Endothelial cell of umbilical vein (primary cell): ENCODE measurements at regions not wholly inside any gene's neighbourhood (a gene's known extent, or its start where the extent isn't known, plus 50 kb on each side); places are given as distances from the start of the nearest gene placed in this dataset.

Experiments
- BruUV-seq: library from RNA; stranded (reverse); fragments of 400-500 nt; replicated peaks from 2 replicates; lab custom pipeline; 2021; lab: Mats Ljungman, UMichigan
- CTCF ChIA-PET: fragments of 300-600, 350-600 bp; sonication (Branson Sonifier 250); formaldehyde crosslinking; loops from one replicate; lab custom pipeline; 2021; ENCODE audit warnings: antibody characterized with exemption, inconsistent platforms; lab: Charles Lee
- POLR2A ChIA-PET: fragments of 300-600, 350-600 bp; sonication (Branson Sonifier 250); formaldehyde crosslinking; loops from one replicate; lab custom pipeline; 2021; ENCODE audit warnings: antibody characterized with exemption, inconsistent platforms; lab: Charles Lee
- DNase-seq: peaks from one replicate; pipeline ENCODE4 v3.0.0-alpha.2; 2011; ENCODE audit warnings: low read depth, low spot score
- FAIRE-seq: peaks from 2 replicates; lab custom pipeline; 2011; peaks lifted over from hg19 to GRCh38; lab: Jason Lieb, UNC
- H2AFZ ChIP-seq: 2 replicates; pipeline ENCODE4 v1.6.0; 2012; ENCODE audit warnings: low read depth, low read length, control low read depth, inconsistent platforms
- H3K27ac ChIP-seq: 2 replicates; pipeline ENCODE4 v1.5.1; 2011; ENCODE audit warnings: low read depth, mild to moderate bottlenecking, control low read depth, low read length, moderate library complexity; ENCODE audit not compliant: insufficient read depth
- H3K27me3 ChIP-seq, 2 experiments: 2 replicates each; pipeline versions ENCODE4 v1.6.0 to v1.6.1; 2011; ENCODE audit warnings: low read length in 2 of 2, mixed read lengths in 1 of 2; ENCODE audit not compliant: control insufficient read depth in 2 of 2, insufficient read depth in 2 of 2
- H3K36me3 ChIP-seq, 2 experiments: 2 replicates in 1 of 2; 3 replicates in 1 of 2; pipeline ENCODE4 v1.5.1; 2011; ENCODE audit warnings: low read length in 2 of 2, mild to moderate bottlenecking in 1 of 2, moderate library complexity in 1 of 2; ENCODE audit not compliant: control insufficient read depth in 2 of 2, insufficient read depth in 2 of 2; ENCODE audit errors: extremely low read depth in 1 of 2
- H3K4me1 ChIP-seq: 3 replicates; pipeline ENCODE4 v1.5.1; 2011; ENCODE audit warnings: mild to moderate bottlenecking, low read length; ENCODE audit not compliant: control insufficient read depth, insufficient read depth; ENCODE audit errors: extremely low read depth
- H3K4me2 ChIP-seq: 2 replicates; pipeline ENCODE4 v1.6.1; 2011; ENCODE audit warnings: low read length, control low read depth, mixed read lengths; ENCODE audit not compliant: insufficient read depth
- H3K4me3 ChIP-seq, 3 experiments: fragments of 200-600 bp in 1 of 3; sonication (generic), shearing (Covaris generic) in 1 of 3; replicated peaks in 1 of 3; 2 replicates each; pipeline ENCODE4 v1.5.1; 2011 to 2016; ENCODE audit warnings: control low read depth in 3 of 3, low read length in 3 of 3, mild to moderate bottlenecking in 2 of 3, inconsistent platforms in 1 of 3, low read depth in 1 of 3, moderate library complexity in 1 of 3; ENCODE audit not compliant: insufficient read depth in 1 of 3
- H3K79me2 ChIP-seq: 2 replicates; pipeline ENCODE4 v1.6.0; 2012; ENCODE audit warnings: low read length, inconsistent platforms; ENCODE audit not compliant: control insufficient read depth, insufficient read depth
- H3K9ac ChIP-seq: replicated peaks from 2 replicates; pipeline ENCODE3; 2011; ENCODE audit warnings: low read length, control low read depth; ENCODE audit not compliant: insufficient read depth; ENCODE audit errors: extremely low read depth
- H3K9me1 ChIP-seq: replicated peaks from 3 replicates; pipeline ENCODE4 v1.6.0; 2011; ENCODE audit warnings: mild to moderate bottlenecking, low read length; ENCODE audit not compliant: control insufficient read depth, insufficient read depth; ENCODE audit errors: extremely low read depth
- H3K9me3 ChIP-seq: replicated peaks from 2 replicates; pipeline ENCODE4 v1.5.1; 2012; ENCODE audit warnings: low read length, inconsistent platforms; ENCODE audit not compliant: control insufficient read depth, insufficient read depth
- H4K20me1 ChIP-seq: replicated peaks from 2 replicates; pipeline ENCODE3; 2011; ENCODE audit warnings: mild to moderate bottlenecking, low read length; ENCODE audit not compliant: control insufficient read depth, insufficient read depth; ENCODE audit errors: extremely low read depth
- CTCF ChIP-seq, 2 donors: IDR thresholded peaks; 1 replicate in 1 of 2; 2 replicates in 1 of 2; pipeline ENCODE4 v1.5.1; 2011; ENCODE audit warnings: low read length in 2 of 2, mild to moderate bottlenecking in 2 of 2, moderate library complexity in 2 of 2, control low read depth in 1 of 2, inconsistent platforms in 1 of 2, low read depth in 1 of 2; ENCODE audit not compliant: insufficient read depth in 1 of 2; ENCODE audit errors: extremely low read depth in 1 of 2
- EZH2 ChIP-seq: IDR thresholded peaks from 2 replicates; pipeline ENCODE4 v1.6.1; 2012; ENCODE audit warnings: borderline replicate concordance, low read depth, mild to moderate bottlenecking, moderate library complexity, low read length, inconsistent platforms; ENCODE audit not compliant: severe bottlenecking
- FOS ChIP-seq: IDR thresholded peaks from 2 replicates; pipeline ENCODE4 v1.6.1; 2011; ENCODE audit warnings: mild to moderate bottlenecking, low read length, moderate library complexity, borderline replicate concordance; ENCODE audit not compliant: insufficient read depth
- GATA2 ChIP-seq: IDR thresholded peaks from 2 replicates; pipeline ENCODE4 v1.7.0; 2011; ENCODE audit warnings: low read depth, mild to moderate bottlenecking, moderate library complexity, mixed read lengths, low read length; ENCODE audit not compliant: insufficient read length, insufficient read depth
- JUN ChIP-seq: IDR thresholded peaks from 2 replicates; pipeline ENCODE4 v1.6.1; 2011; ENCODE audit warnings: borderline replicate concordance, low read depth; ENCODE audit not compliant: insufficient read length, insufficient read depth
- MAX ChIP-seq: IDR thresholded peaks from 2 replicates; pipeline ENCODE4 v1.6.1; 2011; ENCODE audit not compliant: insufficient read depth, insufficient read length
- MYC ChIP-seq: IDR thresholded peaks from one replicate; pipeline ENCODE4 v1.6.1; 2011; ENCODE audit warnings: mild to moderate bottlenecking, low read depth, low read length
- POLR2A ChIP-seq: IDR thresholded peaks from 2 replicates; pipeline ENCODE4 v1.6.1; 2012; ENCODE audit warnings: low read depth, mild to moderate bottlenecking, control low read depth, low read length
- POLR2AphosphoS5 ChIP-seq: IDR thresholded peaks from 2 replicates; pipeline ENCODE4 v1.6.1; 2012; ENCODE audit warnings: low read depth, mild to moderate bottlenecking, control low read depth, low read length, moderate library complexity; ENCODE audit not compliant: insufficient read depth
- dilution Hi-C: fragments of 300-500 bp; cut with MboI; formaldehyde crosslinking; loops from one replicate; pipeline ENCODE4 v1.15.0; 2019; ENCODE audit warnings: low sequenced_read_pairs; ENCODE audit not compliant: extremely low pct_ligation_motif_present
- intact Hi-C: fragments of 100-400 bp; cut with micrococcal nuclease; formaldehyde crosslinking; loops from one replicate; pipeline ENCODE4 v1.10.0; 2022

DNA sequence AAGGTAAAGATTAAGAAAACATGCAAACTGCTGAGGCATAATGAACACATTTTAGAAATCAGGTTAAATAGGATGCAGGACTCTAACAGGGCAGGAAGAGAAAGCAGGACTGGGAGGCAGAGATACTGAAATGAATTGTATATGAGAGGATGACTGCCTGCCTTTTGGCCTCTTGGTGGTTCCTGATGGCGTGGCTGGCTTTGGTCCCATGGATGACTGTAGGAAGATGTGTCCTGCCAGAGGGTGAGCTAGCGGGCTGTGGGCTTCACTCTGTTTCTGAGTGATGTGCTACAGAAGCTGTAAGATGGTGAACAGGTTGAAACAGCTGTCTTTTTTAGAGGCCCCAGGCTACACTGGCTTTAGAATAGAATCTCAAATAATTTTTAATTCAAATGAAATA lies 517.0 kb downstream of the SLC4A3 start:
- no peak overlapping the region for H3K4me2 ChIP-seq
- H3K27ac ChIP-seq, result no peak overlapping the region
- POLR2A ChIA-PET, result no interaction called here
- intact Hi-C loops, result no loop called here
- dilution Hi-C loops, result no loop called here
- no peak overlapping the region for H2AFZ ChIP-seq
- H3K36me3 ChIP-seq, result no peaks in the 10 kb centered on the region
- DNase-seq (no peak), FAIRE-seq (no peak)
- H3K4me1 ChIP-seq, result no peaks in the 10 kb centered on the region
- H3K9me3 ChIP-seq, result peaks cover 5% of the 10 kb centered on the region
- no peak overlapping the region for H3K9ac ChIP-seq
- TF ChIP-seq MAX (no peak), POLR2A (no peak), GATA2 (no peak), CTCF (IDR thresholded peaks at IDR 0.05; ENCODE audit: extremely low read depth in 1 of 2, insufficient read depth in 1 of 2, low read depth in 1 of 2, low read length in 2 of 2) (no peak), MYC (no peak), POLR2AphosphoS5 (no peak), JUN (no peak), EZH2 (no peak), FOS (no peak)
- no peak overlapping the region for H3K4me3 ChIP-seq
- no peaks in the 10 kb centered on the region for H3K9me1 ChIP-seq
- CTCF ChIA-PET, result no interaction called here
- no peaks in the 10 kb centered on the region for H3K27me3 ChIP-seq
- no peaks in the 10 kb centered on the region for H3K79me2 ChIP-seq
- no peaks in the 10 kb centered on the region for H4K20me1 ChIP-seq
- BruUV-seq, result no TSS peak
